HK-2 (cell line): ENCODE measurements at regions not wholly inside any gene's neighbourhood (a gene's known extent, or its start where the extent isn't known, plus 50 kb on each side); places are given as distances from the start of the nearest gene placed in this dataset.

Source experiments
- DNase-seq: peaks from one replicate; pipeline ENCODE4 v3.0.0-alpha.2; 2018; ENCODE audit not compliant: unreplicated experiment

- no peak for DNase-seq
Observed at GRCh38 chrX:3257471-3257870, 89.0 kb downstream of the MXRA5 start.

DNA sequence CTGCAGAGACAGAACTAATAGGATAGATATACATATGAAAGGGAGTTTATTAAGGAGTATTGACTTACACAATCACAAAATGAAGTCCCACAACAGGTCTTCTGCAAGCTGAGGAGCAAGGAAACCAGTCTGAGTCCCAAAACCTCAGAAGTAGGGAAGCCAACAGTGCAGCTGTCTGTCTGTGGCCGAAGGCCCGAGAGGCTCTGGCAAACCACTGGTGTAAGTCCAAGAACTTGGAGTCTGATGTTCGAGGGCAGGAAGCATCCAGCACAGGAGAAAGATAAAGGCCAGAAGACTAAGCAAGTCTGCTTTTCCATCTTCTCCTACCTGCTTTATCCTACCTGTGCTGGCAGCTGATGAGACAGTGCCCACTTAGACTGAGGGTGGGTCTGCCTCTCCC is 89.6 kb downstream of the MXRA5 start:
- DNase-seq, result no peak

- DNase-seq, result no peak
Observed at GRCh38 chrX:3252744-3253143, 93.7 kb downstream of the MXRA5 start.

DNA sequence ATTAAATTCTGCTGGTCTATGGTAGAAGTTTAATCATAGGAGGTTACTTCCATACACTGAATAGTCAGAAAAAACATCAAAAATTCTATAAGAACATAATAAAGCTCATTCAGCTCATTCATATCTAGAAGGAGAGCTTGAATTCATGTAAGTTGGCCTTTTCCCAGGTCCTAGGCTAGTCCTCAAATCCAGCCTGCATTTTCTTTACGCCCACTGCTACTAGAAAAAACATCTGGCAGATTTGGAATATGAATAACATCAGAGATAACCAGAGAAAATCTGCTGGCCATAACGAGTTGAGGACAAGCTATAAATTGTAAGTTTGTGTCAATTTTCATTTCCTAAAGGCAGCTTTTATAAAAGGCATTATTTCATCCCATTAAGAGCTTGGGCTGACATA is 95.5 kb downstream of the MXRA5 start:
- no peak for DNase-seq

DNA sequence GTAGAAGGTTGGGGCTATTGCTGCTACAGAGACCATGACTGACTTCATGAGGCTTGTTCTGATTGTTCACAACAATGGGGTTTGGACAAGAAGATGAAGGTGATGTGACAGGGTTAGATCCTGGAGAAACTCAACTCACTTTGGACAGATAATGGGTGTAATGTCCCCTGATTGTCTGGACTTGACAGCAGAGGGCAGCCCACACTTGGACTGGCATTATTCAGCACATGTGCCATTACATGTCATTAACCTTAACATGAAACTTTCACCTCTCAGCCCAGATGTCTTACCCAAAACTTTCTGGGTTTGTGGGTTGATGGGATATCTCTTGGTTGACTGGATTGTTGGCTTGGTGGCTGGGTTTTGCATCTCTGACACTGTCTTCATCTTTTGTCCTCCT is 101.5 kb downstream of the MXRA5 start:
- DNase-seq, result peak; percentile 0

- DNase-seq, result no peak
Observed at GRCh38 chrX:3244203-3244743, 102.2 kb downstream of the MXRA5 start.

GRCh38 chrX:3232262-3232923 is 114.1 kb downstream of the MXRA5 start:
- no peak for DNase-seq

DNA sequence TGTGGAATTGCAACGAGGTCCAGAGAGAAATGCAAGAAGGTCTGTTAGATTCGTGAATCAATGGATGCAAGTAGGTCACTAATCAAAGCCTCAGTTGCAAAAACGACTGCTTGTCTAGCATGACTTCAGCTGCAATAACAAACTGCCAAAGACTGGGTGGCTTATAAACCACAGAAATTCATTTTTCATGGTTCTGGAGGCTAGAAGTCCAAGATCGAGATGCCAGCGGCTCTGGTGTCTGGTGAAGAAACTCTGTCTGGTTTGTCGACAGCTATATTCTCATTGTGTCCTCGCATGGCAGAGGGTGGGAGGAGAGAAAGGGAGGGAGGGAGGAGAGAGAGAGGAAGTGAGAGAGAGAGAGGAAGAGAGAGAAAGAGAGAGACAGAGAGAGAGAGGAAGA is 114.7 kb downstream of the MXRA5 start:
- DNase-seq, result no peak

- DNase-seq, result no peak
Observed at GRCh38 chrX:3230496-3230895, 116.0 kb downstream of the MXRA5 start.

- no peak for DNase-seq
Observed at GRCh38 chrX:3227526-3227925, 118.9 kb downstream of the MXRA5 start.

GRCh38 chrX:3226087-3226486 is 120.4 kb downstream of the MXRA5 start:
- DNase-seq, result no peak

GRCh38 chrX:3221643-3222042 is 124.8 kb downstream of the MXRA5 start:
- DNase-seq, result no peak

DNA sequence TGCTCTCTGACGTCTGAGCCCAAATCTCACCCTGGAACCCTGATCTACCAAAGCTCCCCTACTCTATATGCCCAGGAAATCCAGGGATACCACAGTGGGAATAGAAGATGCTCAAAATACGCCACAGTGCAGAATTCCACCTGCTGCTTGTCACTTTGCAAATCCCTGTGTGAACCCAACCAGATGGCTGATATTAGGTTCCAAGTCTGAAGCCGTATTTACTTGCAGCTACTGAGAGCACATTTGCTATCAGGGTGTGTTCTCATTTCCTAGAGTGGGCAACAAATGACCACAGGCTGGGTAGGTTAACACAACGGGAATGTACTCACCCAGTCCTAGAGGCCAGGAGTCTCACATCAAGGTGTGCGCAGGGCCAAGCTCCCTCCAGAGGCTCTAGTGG is 126.8 kb downstream of the MXRA5 start:
- no peak for DNase-seq

DNA sequence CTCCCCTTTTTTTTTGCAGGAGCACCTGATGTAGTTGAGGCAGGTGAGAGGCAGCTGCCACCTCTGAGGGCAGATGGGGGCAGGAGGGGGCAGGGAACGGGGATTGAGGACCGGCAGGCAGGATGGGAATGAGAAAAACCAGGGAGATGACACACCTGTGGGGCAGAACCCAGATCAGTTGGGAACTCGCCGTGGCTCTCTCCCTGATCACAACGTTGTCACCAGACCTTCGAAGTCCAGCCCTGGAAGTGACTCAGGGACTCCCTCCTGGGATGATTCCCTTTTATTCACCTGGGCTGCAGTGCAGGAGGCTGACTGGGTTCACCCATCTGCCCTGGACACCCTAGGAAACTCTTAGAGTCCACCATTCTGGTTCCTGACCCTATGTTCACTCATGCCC is 127.2 kb downstream of the MXRA5 start:
- no peak for DNase-seq

DNA sequence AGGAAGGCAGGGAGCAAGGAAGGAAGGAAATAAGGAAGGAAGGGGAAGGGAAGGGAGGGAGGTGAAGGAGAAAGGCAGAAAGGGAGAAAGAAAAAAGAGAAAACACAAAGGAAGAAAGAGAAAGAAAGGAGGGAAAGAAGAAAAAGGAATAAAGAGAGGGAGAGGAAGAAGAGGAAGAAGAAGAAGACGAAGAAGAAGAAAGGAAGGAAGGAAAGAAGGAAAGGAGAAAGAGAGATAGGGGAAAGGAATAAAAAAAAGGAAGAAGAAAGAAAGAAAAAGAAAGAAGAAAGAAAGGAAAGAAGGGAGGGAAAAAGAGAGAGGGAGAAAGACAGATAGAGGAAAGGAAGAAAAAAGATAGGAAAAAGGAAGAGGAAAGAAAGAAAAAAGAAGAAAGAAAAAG is 128.0 kb downstream of the MXRA5 start:
- DNase-seq, result no peak

GRCh38 chrX:3216581-3217180 is 129.8 kb downstream of the MXRA5 start:
- no peak for DNase-seq

GRCh38 chrX:3215249-3215648 is 131.2 kb downstream of the MXRA5 start:
- DNase-seq, result no peak

DNA sequence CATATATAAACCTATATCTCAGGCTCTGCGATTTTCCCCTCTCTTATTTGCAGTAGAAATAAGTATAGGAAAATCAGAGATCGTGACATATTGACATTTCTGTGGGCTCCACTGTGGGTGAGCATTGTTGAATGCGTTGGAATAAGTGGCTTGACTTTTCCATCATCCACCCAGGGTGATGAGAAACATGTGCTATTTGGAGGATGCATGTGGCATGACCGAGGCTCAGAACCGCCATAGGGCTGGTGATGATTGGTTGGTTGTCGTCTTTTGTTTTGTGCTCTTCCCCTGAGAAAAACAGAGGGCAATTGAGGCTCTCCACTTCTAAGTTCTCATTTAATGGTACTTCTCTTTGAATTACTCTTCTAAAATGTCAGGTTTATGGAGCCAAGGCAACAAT is 140.1 kb downstream of the MXRA5 start:
- no peak for DNase-seq

DNA sequence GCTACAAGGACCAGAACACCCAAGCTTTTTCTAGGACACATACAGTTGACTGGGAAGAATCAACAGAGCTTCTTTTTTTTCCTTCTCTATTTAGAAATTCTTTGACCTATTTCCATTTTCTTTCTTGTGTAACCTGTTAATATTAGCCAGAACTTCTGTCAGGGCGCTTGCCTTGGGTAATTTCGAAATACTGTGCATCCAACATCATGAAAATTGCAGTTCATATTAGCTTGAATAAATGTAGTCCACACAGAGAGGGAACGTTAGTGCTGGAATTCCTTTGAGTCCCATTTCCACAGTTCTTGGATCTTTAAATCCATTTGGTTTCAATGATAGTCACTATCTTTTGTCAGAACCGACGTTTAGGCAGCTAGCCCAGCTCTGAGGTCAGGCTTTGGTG is 141.8 kb downstream of the MXRA5 start:
- DNase-seq, result no peak

DNA sequence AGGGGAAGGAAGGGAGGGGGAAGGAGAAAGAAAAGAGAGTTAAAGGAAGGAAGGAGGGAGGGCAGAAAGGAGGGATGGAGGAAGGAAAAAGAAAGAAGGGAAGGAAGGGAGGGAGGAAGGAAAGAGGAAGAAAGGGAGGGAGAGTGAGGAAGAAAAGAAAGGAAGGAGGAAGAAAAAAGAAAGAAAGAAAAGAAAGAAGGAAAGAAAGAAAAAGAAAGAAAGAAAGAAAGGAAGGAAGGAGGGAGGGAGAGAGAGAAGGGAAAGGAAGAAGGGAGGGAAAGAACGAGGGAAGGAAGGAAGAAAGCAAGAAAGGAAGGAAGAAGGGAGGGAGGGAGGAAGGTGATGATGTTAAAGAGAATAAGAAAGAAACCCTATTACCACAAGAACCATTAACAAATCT is 150.6 kb downstream of the MXRA5 start:
- no peak for DNase-seq

DNA sequence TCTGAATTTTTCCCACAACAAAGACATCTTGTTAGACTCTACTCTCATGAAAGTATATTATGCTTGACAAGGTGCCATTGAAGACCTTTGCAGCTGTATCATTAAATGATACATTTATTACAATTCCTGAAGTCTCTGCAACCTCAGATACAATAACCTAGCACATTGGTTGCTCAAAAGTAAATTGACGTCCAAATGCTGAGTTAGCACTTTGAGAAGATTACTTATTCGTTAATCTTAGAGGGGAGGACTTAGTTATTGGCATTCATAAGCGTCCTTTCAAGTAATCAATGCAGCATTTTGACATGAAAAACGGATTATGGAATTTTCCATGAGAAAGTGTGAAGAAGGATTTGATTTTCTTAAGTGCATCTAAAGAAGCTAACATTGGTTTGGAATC is 151.6 kb downstream of the ARSF start:
- no peak for DNase-seq

DNA sequence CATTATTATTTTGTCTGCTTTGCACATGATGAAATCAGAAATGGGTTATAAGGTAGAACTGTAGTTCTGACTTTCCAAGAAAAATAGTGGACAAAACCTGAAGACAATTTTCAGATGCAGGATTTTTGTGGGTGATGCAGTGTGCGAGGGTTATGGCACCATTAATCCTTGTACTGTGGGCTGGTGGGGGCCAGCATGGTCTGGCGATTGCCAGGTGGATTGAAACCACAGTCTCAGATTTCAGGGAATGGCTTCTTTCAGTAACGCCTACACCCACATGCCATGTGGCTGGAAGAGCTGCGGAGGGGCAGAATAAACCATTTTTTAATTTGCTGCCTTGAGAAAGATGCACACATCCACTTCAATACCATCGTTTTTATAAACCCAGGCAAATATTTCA is 150.5 kb downstream of the ARSF start:
- DNase-seq, result no peak

DNA sequence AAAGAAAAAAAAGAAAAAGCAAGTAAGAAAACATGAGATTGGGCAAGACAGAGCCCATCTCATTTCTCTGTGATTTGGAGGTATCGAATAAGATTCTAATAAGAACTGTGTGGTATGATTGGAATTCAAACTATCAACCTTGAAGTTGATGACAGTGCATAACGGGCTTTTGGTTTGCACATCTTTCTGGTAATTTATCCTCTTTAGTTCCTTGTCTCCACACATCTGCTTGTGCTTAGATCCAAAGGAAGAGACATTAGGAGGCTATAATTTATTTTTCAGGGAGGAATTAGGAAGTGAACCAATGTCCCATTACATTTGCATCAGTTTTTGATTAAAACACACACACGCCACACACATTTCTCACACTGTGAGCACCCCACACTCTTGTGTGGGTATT is 149.9 kb downstream of the ARSF start:
- no peak for DNase-seq
